Gastroesophageal sphincter (tissue), 3 donors: ENCODE measurements at regions not wholly inside any gene's neighbourhood (a gene's known extent, or its start where the extent isn't known, plus 50 kb on each side); places are given as distances from the start of the nearest gene placed in this dataset.

Source experiments
- CTCF ChIP-seq, 4 experiments: fragments of 200-600 bp in 2 of 4; fragments of 450-650 bp in 2 of 4; sonication (generic) in 1 of 4; IDR thresholded peaks; one replicate each; pipeline ENCODE4 v1.5.1; 2017 to 2019; ENCODE audit warnings: antibody characterized with exemption in 4 of 4, mild to moderate bottlenecking in 2 of 4, moderate library complexity in 2 of 4
- POLR2A ChIP-seq, 2 donors: fragments of 450-650 bp; IDR thresholded peaks; one replicate each; pipeline ENCODE4 v1.6.1; 2017; ENCODE audit warnings: antibody characterized with exemption in 2 of 2, mild to moderate bottlenecking in 2 of 2, moderate library complexity in 1 of 2

GRCh38 chr14:86601813-86602212 is 1071.9 kb downstream of the FLRT2 start:
- TF ChIP-seq CTCF (IDR thresholded peaks at IDR 0.05): no peak
- TF ChIP-seq POLR2A (IDR thresholded peaks at IDR 0.05): no peak
